Spleen (tissue), 7 donors: ENCODE measurements at regions not wholly inside any gene's neighbourhood (a gene's known extent, or its start where the extent isn't known, plus 50 kb on each side); places are given as distances from the start of the nearest gene placed in this dataset.

Source experiments
- POLR2A ChIP-seq, 3 donors: fragments of 450-650 bp; IDR thresholded peaks; one replicate each; pipeline ENCODE4 v1.5.1; 2017; ENCODE audit warnings: antibody characterized with exemption in 3 of 3, mild to moderate bottlenecking in 1 of 3
- POLR2AphosphoS5 ChIP-seq, 3 donors: sonication (generic); formaldehyde crosslinking; IDR thresholded peaks; one replicate each; pipeline ENCODE4 v1.5.1; 2017; ENCODE audit warnings: antibody characterized with exemption in 3 of 3
- TF ChIP-seq, protein P1 (sequence below), 11 experiments: fragments of 200-600 bp in 7 of 11; fragments of 450-650 bp in 4 of 11; sonication (generic) in 4 of 11; IDR thresholded peaks in 8 of 11; conservative IDR thresholded peaks in 3 of 11; 1 replicate in 7 of 11; 2 replicates in 4 of 11; pipeline versions ENCODE4 v1.4.0 to v1.8.0; 2016 to 2021; ENCODE audit warnings: antibody characterized with exemption in 11 of 11, inconsistent platforms in 4 of 11, mild to moderate bottlenecking in 1 of 11
- donor health status: DM: no; HTN: no; CAD: no; lungs with moderate emphysema.
- donor health status: DM: no; HTN: no; CAD: no.
- donor health status: DM: no; HTN: no; CAD: no.

DNA sequence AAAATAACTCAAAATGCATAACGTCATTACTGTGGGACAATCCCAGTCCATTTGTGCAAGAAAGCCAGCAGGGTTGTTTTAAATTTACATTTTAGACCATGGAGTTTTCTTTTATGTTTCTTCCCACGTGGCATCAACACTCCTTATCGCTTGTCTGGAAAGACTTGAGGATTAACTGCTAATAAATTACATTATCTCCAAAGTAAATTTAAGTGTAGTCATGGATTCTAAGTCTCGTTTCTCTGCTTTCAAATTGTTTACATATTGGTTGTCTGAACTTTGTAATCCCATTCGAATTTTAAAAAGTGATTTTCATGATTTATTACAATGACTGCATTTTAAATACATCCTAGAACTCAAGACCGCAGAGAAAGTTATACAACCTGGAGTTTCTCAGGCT is 119.3 kb upstream of the ADAMTS5 start:
- TF ChIP-seq POLR2A (IDR thresholded peaks at IDR 0.05) (no peak), POLR2AphosphoS5 (IDR thresholded peaks at IDR 0.05) (no peak)
- TF ChIP-seq, protein P1, sequence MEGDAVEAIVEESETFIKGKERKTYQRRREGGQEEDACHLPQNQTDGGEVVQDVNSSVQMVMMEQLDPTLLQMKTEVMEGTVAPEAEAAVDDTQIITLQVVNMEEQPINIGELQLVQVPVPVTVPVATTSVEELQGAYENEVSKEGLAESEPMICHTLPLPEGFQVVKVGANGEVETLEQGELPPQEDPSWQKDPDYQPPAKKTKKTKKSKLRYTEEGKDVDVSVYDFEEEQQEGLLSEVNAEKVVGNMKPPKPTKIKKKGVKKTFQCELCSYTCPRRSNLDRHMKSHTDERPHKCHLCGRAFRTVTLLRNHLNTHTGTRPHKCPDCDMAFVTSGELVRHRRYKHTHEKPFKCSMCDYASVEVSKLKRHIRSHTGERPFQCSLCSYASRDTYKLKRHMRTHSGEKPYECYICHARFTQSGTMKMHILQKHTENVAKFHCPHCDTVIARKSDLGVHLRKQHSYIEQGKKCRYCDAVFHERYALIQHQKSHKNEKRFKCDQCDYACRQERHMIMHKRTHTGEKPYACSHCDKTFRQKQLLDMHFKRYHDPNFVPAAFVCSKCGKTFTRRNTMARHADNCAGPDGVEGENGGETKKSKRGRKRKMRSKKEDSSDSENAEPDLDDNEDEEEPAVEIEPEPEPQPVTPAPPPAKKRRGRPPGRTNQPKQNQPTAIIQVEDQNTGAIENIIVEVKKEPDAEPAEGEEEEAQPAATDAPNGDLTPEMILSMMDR (IDR thresholded peaks at IDR 0.05 in 8 of 11, conservative IDR thresholded peaks at IDR 0.05 in 3 of 11): no peak
